AG04450 (cell line): ENCODE measurements at regions not wholly inside any gene's neighbourhood (a gene's known extent, or its start where the extent isn't known, plus 50 kb on each side); places are given as distances from the start of the nearest gene placed in this dataset.

Experiments
- CTCF ChIA-PET: fragments of 300-600, 350-600 bp; formaldehyde crosslinking; extraction: SDS; loops from one replicate; lab custom pipeline; 2022; ENCODE audit warnings: antibody characterized with exemption, inconsistent platforms; lab: Charles Lee
- POLR2A ChIA-PET: fragments of 350-600 bp; formaldehyde crosslinking; extraction: SDS; loops from one replicate; lab custom pipeline; 2021; ENCODE audit warnings: antibody characterized with exemption, inconsistent platforms; lab: Yijun Ruan, JAX
- DNase-seq: peaks from one replicate; pipeline ENCODE4 v3.0.0-alpha.2; 2011; ENCODE audit warnings: low read depth, low spot score
- H3K27ac ChIP-seq: one replicate; pipeline ENCODE4 v1.5.1; 2012; ENCODE audit warnings: low read depth, low read length, control low read depth
- H3K27me3 ChIP-seq: one replicate; pipeline ENCODE4 v1.6.0; 2012; ENCODE audit warnings: low read length; ENCODE audit not compliant: control insufficient read depth, insufficient read depth
- H3K4me3 ChIP-seq: 2 replicates; pipeline ENCODE4 v1.5.1; 2011; ENCODE audit warnings: mild to moderate bottlenecking, low read depth, low read length, control low read depth
- H3K9me3 ChIP-seq: 2 replicates; pipeline ENCODE4 v1.5.1; 2012; ENCODE audit warnings: low read length; ENCODE audit not compliant: control insufficient read depth, insufficient read depth
- TF ChIP-seq, protein P1 (sequence below): IDR thresholded peaks from 2 replicates; pipeline ENCODE4 v1.5.1; 2011; ENCODE audit warnings: low read depth, low read length, control low read depth, inconsistent platforms

DNA sequence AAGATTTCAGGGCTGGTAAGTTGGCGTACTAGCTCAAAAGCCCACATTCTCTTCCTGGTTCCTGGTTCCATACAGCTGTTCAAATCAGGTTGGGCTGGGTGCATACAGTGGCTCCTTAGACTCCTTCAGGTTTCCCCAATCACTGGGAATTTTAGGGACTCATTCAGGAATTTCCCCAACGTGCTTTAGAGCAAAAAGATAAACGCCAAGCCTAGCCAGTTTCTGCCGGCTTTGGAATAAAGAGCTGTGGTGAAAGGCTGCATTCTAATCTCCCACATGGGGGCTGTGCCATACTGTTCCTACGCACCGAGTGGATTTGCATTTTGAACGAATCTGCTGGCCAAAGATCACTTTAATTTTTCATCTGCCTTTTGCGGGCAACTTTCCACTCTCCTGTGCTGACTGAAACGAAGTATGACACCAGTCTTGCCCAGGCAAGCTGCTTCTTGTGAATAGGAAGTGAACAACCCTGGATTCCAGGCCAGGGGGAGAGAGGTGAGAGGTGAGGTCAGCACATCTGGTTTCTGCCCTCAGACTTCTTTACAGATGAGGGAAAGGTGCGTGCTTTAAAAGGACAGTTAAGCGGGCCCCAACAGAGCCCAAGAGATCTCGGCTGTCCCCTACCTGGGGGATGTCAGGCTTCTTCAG, 184.2 kb upstream of the PDZRN3 start:
- DNase-seq = no peak
- POLR2A ChIA-PET = no interaction called here
- Histone ChIP-seq H3K4me3 (no peak overlapping the region), H3K9me3 (no peaks in the 10 kb centered on the region), H3K27ac (peak overlapping the region; percentile 11), H3K27me3 (no peaks in the 10 kb centered on the region)
- TF ChIP-seq, protein P1, sequence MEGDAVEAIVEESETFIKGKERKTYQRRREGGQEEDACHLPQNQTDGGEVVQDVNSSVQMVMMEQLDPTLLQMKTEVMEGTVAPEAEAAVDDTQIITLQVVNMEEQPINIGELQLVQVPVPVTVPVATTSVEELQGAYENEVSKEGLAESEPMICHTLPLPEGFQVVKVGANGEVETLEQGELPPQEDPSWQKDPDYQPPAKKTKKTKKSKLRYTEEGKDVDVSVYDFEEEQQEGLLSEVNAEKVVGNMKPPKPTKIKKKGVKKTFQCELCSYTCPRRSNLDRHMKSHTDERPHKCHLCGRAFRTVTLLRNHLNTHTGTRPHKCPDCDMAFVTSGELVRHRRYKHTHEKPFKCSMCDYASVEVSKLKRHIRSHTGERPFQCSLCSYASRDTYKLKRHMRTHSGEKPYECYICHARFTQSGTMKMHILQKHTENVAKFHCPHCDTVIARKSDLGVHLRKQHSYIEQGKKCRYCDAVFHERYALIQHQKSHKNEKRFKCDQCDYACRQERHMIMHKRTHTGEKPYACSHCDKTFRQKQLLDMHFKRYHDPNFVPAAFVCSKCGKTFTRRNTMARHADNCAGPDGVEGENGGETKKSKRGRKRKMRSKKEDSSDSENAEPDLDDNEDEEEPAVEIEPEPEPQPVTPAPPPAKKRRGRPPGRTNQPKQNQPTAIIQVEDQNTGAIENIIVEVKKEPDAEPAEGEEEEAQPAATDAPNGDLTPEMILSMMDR = no peak
- CTCF ChIA-PET = no interaction called here

DNA sequence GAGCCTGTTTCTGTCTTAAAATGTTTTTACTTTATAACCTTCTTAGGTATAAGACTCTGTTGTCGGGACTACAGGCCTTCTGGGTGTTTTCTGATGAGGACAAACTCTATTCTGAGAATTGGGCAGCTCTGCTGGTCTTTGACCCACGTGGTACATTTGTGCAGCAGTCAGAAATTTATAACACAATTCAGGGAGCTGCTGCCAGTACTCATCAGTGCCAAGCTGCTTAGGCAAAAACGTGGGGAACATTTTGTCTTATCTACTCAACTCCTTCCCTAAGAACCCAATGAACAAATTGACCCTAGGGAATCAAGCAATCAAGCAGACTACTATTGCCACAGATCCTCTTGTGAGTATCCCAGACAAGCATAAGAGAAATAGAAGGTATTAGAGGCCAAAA, 180.7 kb upstream of the PDZRN3 start:
- DNase-seq = no peak
- CTCF ChIA-PET = no interaction called here
- H3K4me3 ChIP-seq = no peak overlapping the region
- H3K27me3 ChIP-seq = no peaks in the 10 kb centered on the region
- TF ChIP-seq, protein P1 = no peak
- no peak overlapping the region for H3K27ac ChIP-seq
- H3K9me3 ChIP-seq = no peaks in the 10 kb centered on the region
- POLR2A ChIA-PET = no interaction called here

DNA sequence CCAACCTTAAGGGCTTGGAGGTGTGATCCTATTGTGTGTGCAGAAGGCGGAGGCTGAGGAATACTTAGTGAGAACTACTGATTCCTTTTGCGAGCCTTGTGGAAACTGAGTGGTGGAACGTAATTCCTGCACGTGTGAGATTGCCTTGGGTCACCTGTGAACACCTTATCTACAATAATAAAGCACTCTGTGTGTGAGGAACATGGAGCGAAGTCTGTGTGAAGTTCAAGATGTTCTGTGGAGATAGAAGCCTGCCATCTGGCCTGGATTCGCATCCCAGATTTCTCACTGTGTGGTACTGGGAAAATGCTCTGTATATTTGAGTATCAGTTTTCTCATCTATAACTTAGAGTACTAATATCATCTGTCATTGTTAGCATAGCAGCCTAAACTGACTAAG, 179.5 kb upstream of the PDZRN3 start:
- DNase-seq = no peak
- no peaks in the 10 kb centered on the region for H3K9me3 ChIP-seq
- no peak overlapping the region for H3K27ac ChIP-seq
- POLR2A ChIA-PET = no interaction called here
- CTCF ChIA-PET = interaction anchor here (0.7 kb wide), 1 partner anchor 45 kb away, joined by 3 read pairs; no protein-coding TSS in a partner anchor
- TF ChIP-seq, protein P1 = no peak
- H3K4me3 ChIP-seq = no peak overlapping the region
- no peaks in the 10 kb centered on the region for H3K27me3 ChIP-seq

DNA sequence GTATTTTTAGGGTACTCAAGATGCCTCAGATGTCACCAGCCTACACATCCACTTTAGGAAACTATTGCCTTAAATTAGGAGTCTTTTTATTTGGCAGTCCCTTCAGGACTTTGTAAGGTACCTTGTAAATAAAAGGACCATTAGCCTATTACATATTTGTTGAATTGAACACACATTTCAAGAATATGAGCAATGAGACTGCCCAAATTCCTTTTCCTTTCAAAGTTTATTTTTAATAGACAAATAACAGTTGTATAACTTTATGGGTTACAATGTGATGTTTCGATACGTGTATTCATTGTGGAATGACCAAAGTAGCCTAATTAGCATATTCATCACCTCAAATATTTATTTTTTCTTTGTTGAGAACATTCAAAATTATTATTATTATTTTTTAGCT, 176.7 kb upstream of the PDZRN3 start:
- Histone ChIP-seq H3K4me3 (no peak overlapping the region), H3K27me3 (no peaks in the 10 kb centered on the region), H3K9me3 (peaks cover 4% of the 10 kb centered on the region; the same call in 1 of the 2 replicates), H3K27ac (no peak overlapping the region)
- ChIA-PET CTCF (interaction anchor here (0.5 to 1.1 kb wide), 2 partner anchors 47 to 119 kb away, joined by 3 read pairs; no protein-coding TSS in a partner anchor), POLR2A (no interaction called here)
- DNase-seq = no peak
- TF ChIP-seq, protein P1 = no peak

DNA sequence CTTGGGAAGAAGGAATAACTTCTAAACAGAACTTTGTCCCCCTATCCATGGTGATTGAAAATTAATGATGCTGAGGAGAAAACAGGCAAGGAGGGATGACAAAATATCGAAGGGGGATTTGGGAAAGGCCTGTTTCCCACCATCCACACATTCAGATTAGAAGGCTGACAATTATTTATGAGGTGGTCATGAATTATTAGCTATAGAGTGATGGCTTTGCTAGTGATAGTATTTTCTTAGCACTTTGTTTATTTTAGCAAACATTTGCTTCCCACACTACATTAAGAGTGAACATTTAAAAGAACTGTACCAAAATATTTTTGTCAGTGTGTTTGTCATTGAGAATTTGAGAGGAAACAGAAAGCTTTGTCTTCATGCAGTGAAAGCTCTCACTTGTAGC, 172.6 kb upstream of the PDZRN3 start:
- Histone ChIP-seq H3K27me3 (no peaks in the 10 kb centered on the region), H3K27ac (no peak overlapping the region), H3K9me3 (peaks cover 4% of the 10 kb centered on the region; the same call in 1 of the 2 replicates), H3K4me3 (no peak overlapping the region)
- POLR2A ChIA-PET = no interaction called here
- no peak for DNase-seq
- TF ChIP-seq, protein P1 = no peak
- CTCF ChIA-PET = no interaction called here
